NT2/D1 (cell line): ENCODE measurements at regions not wholly inside any gene's neighbourhood (a gene's known extent, or its start where the extent isn't known, plus 50 kb on each side); places are given as distances from the start of the nearest gene placed in this dataset.

Experiments
- SUZ12 ChIP-seq: IDR thresholded peaks from 2 replicates; pipeline ENCODE4 v1.6.1; 2011; ENCODE audit not compliant: insufficient read length, insufficient read depth; ENCODE audit errors: extremely low read depth
- ZNF274 ChIP-seq: IDR thresholded peaks from 2 replicates; pipeline ENCODE4 v1.6.1; 2011; ENCODE audit warnings: mild to moderate bottlenecking, low read depth, low read length

DNA sequence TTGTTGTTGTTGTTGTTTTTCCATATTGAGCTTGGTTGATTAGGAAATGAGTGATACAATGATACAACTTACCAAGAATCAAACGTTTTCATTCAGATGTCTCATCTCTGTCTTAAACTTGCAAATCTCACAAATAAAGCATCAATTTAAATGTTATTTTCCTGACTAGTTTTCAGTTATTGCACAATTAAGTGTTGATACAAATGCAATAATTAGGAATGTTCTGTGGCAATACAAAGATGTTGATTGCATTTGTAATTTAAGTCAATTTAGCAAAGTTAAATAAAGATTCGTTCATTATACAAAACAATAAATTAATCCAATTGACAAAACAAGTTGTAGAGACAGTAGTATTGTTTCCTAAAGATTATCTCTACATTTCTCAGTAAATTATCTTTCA is 392.3 kb upstream of the ZNF804A start:
- no peak for TF ChIP-seq ZNF274
- no peak for TF ChIP-seq SUZ12
